ENCODE measurements at regions not wholly inside any gene's neighbourhood (a gene's known extent, or its start where the extent isn't known, plus 50 kb on each side); places are given as distances from the start of the nearest gene placed in this dataset.
"Not testable (repeated sequence)": the region's sequence is repeated elsewhere in the genome, so short reads cannot be mapped to it uniquely, and the experiment has no call there.

GRCh38 chr6:27139756-27140579 is 107.5 kb upstream of the PRSS16 start:
- ChIA-PET POLR2A (no interaction called here), CTCF (interaction anchor here (0.7 kb wide), 1 partner anchor 13 kb away, joined by 3 read pairs; no protein-coding TSS in a partner anchor)
- DNase-seq (ENCODE audit: extremely low spot score), result no peak
- TF ChIP-seq BHLHE40 (IDR thresholded peaks at IDR 0.05; ENCODE audit: borderline replicate concordance) (no peak), LEF1 (IDR thresholded peaks at IDR 0.05; ENCODE audit: borderline replicate concordance) (no peak), TARDBP (IDR thresholded peaks at IDR 0.05) (no peak), L3MBTL2 (conservative IDR thresholded peaks at IDR 0.05) (no peak), NFRKB (IDR thresholded peaks at IDR 0.05) (no peak), SP1 (IDR thresholded peaks at IDR 0.05) (no peak), HDGF (IDR thresholded peaks at IDR 0.05; ENCODE audit: borderline replicate concordance) (no peak), FOXK2 (IDR thresholded peaks at IDR 0.05) (no peak)

- ChIA-PET POLR2A (no interaction called here), CTCF (no interaction called here)
Measured at GRCh38 chr6:27140999-27141528, 106.4 kb upstream of the PRSS16 start.

GRCh38 chr6:27141529-27142015 is 105.9 kb upstream of the PRSS16 start:
- TF ChIP-seq SP1 (IDR thresholded peaks at IDR 0.05) (no peak), FOXK2 (IDR thresholded peaks at IDR 0.05) (no peak), FOXM1 (IDR thresholded peaks at IDR 0.05; ENCODE audit: borderline replicate concordance) (no peak), BHLHE40 (IDR thresholded peaks at IDR 0.05; ENCODE audit: borderline replicate concordance) (no peak), HDGF (IDR thresholded peaks at IDR 0.05; ENCODE audit: borderline replicate concordance) (no peak), LEF1 (IDR thresholded peaks at IDR 0.05; ENCODE audit: borderline replicate concordance) (no peak), TARDBP (IDR thresholded peaks at IDR 0.05) (no peak), L3MBTL2 (conservative IDR thresholded peaks at IDR 0.05) (no peak), NFRKB (IDR thresholded peaks at IDR 0.05) (no peak), SUZ12 (IDR thresholded peaks at IDR 0.05) (no peak), PKNOX1 (IDR thresholded peaks at IDR 0.05) (no peak), CTBP1 (IDR thresholded peaks at IDR 0.05; ENCODE audit: borderline replicate concordance) (no peak), ZNF384 (IDR thresholded peaks at IDR 0.05) (no peak), ARNT (IDR thresholded peaks at IDR 0.05) (no peak), ELF4 (IDR thresholded peaks at IDR 0.05) (no peak), FOXA1 (IDR thresholded peaks at IDR 0.05) (no peak)
- POLR2A ChIA-PET, result interaction anchor here (9.9 kb wide), 1 partner anchor 10 kb away, joined by 439 read pairs; a partner anchor contains a TSS
- DNase-seq (ENCODE audit: extremely low spot score), result no peak
- CTCF ChIA-PET, result no interaction called here

More at GRCh38 chr6:27140999-27141528, 106.4 kb upstream of the PRSS16 start:
- TF ChIP-seq CTBP1 (IDR thresholded peaks at IDR 0.05; ENCODE audit: borderline replicate concordance), result no peak
- no peak for TF ChIP-seq FOXA1 (IDR thresholded peaks at IDR 0.05)
- no peak for TF ChIP-seq SP1 (IDR thresholded peaks at IDR 0.05)
- TF ChIP-seq NFRKB (IDR thresholded peaks at IDR 0.05), result no peak
- TF ChIP-seq ARNT (IDR thresholded peaks at IDR 0.05), result no peak
- no peak for TF ChIP-seq PKNOX1 (IDR thresholded peaks at IDR 0.05)
- TF ChIP-seq LEF1 (IDR thresholded peaks at IDR 0.05; ENCODE audit: borderline replicate concordance), result no peak
- TF ChIP-seq SUZ12 (IDR thresholded peaks at IDR 0.05), result no peak
- TF ChIP-seq L3MBTL2 (conservative IDR thresholded peaks at IDR 0.05), result no peak
- TF ChIP-seq ZNF384 (IDR thresholded peaks at IDR 0.05), result no peak
- no peak for TF ChIP-seq ELF4 (IDR thresholded peaks at IDR 0.05)
- TF ChIP-seq HDGF (IDR thresholded peaks at IDR 0.05; ENCODE audit: borderline replicate concordance), result no peak
- TF ChIP-seq FOXM1 (IDR thresholded peaks at IDR 0.05; ENCODE audit: borderline replicate concordance), result no peak
- no peak for TF ChIP-seq FOXK2 (IDR thresholded peaks at IDR 0.05)
- TF ChIP-seq TARDBP (IDR thresholded peaks at IDR 0.05), result no peak
- no peak for DNase-seq (ENCODE audit: extremely low spot score)

GRCh38 chr6:27143020-27143388 is 104.5 kb upstream of the PRSS16 start:
- CTCF ChIA-PET, result not testable (repeated sequence)
- POLR2A ChIA-PET, result interaction anchor here (1.4 to 9.9 kb wide), 3 partner anchors 12 to 1112 kb away, joined by 4 to 439 read pairs (median 5); a partner anchor contains a TSS

GRCh38 chr6:27143474-27144026 is 104.0 kb upstream of the PRSS16 start:
- TF ChIP-seq FOXA1 (IDR thresholded peaks at IDR 0.05) (no peak), BHLHE40 (IDR thresholded peaks at IDR 0.05; ENCODE audit: borderline replicate concordance) (no peak), HDGF (IDR thresholded peaks at IDR 0.05; ENCODE audit: borderline replicate concordance) (no peak), SUZ12 (IDR thresholded peaks at IDR 0.05) (no peak), L3MBTL2 (conservative IDR thresholded peaks at IDR 0.05) (no peak), FOXM1 (IDR thresholded peaks at IDR 0.05; ENCODE audit: borderline replicate concordance) (no peak), NFRKB (IDR thresholded peaks at IDR 0.05) (no peak), ZNF384 (IDR thresholded peaks at IDR 0.05) (peak; percentile 44; the same call in 1 of the 2 replicates)
- ChIA-PET POLR2A (interaction anchor here (1.2 to 9.9 kb wide), 5 partner anchors 12 to 1112 kb away, joined by 3 to 439 read pairs (median 4); a partner anchor contains a TSS), CTCF (interaction anchor here (0.6 kb wide), 1 partner anchor 16 kb away, joined by 3 read pairs; no protein-coding TSS in a partner anchor)
- DNase-seq (ENCODE audit: extremely low spot score), result no peak

More at GRCh38 chr6:27143020-27143388, 104.5 kb upstream of the PRSS16 start:
- DNase-seq (ENCODE audit: extremely low spot score), result not testable (repeated sequence)

GRCh38 chr6:27144740-27145079 is 102.8 kb upstream of the PRSS16 start:
- TF ChIP-seq PKNOX1 (IDR thresholded peaks at IDR 0.05) (no peak), FOXK2 (IDR thresholded peaks at IDR 0.05) (no peak), FOXM1 (IDR thresholded peaks at IDR 0.05; ENCODE audit: borderline replicate concordance) (no peak)
- no peak for DNase-seq (ENCODE audit: extremely low spot score)
- ChIA-PET CTCF (interaction anchor here (1.5 kb wide), 1 partner anchor 12 kb away, joined by 4 read pairs; a partner anchor contains a TSS), POLR2A (interaction anchor here (0.6 to 9.9 kb wide), 10 partner anchors 14 to 1112 kb away, joined by 3 to 439 read pairs (median 12); a partner anchor contains a TSS)
